ENCODE measurements at regions not wholly inside any gene's neighbourhood (a gene's known extent, or its start where the extent isn't known, plus 50 kb on each side); places are given as distances from the start of the nearest gene placed in this dataset.

- H3K27ac Mint-ChIP-seq: 0 out of 7 replicates have a peak overlapping the region, but pooled peaks of 1 of the 3 experiments have one; percentile 32
- H4K91ac ChIP-seq (ENCODE audit: insufficient read length, low read depth, low read length): no peak overlapping the region
- no peaks in the 10 kb centered on the region for H4K20me1 ChIP-seq (ENCODE audit: control insufficient read depth, insufficient read depth, insufficient read length)
- H3K23me2 ChIP-seq (ENCODE audit: insufficient read length, low read depth, low read length, poor library complexity, severe bottlenecking): no peaks in the 10 kb centered on the region
- H2AK5ac ChIP-seq (ENCODE audit: insufficient read length, low read length): no peak overlapping the region
- no peak for DNase-seq
- H3K27me3 ChIP-seq (ENCODE audit: insufficient read depth, low read length): no peaks in the 10 kb centered on the region
- peaks cover 0 to 6% of the 10 kb centered on the region in 2 experiments; a peak in 1 of 5 replicates for H3K9me3 Mint-ChIP-seq
- H3K4me2 ChIP-seq (ENCODE audit: insufficient read depth, insufficient read length, low read length): no peak overlapping the region
- H3K4ac ChIP-seq (ENCODE audit: low read depth, low read length): no peak overlapping the region
- H3T11ph ChIP-seq (ENCODE audit: low read length): no peak overlapping the region
- no peak overlapping the region for H2BK5ac ChIP-seq (ENCODE audit: insufficient read length, low read length)
- no CpG with 5 or more reads among the region's 2 CpGs for WGBS (ENCODE audit: extremely low coverage, insufficient read length, low lambda C conversion rate)
- H3K23ac ChIP-seq (ENCODE audit: insufficient read length, low read depth, low read length): no peak overlapping the region
- H3K36me3 Mint-ChIP-seq (ENCODE audit: insufficient read depth in 1 of 3, low read depth in 3 of 3): peaks cover 2 to 4% (median 4%) of the 10 kb centered on the region in 3 experiments; a peak in 2 of 7 replicates
- no peak overlapping the region for H3K9ac ChIP-seq (ENCODE audit: extremely low read depth, insufficient read length, low read length)
- H2BK20ac ChIP-seq (ENCODE audit: low read depth, low read length, poor library complexity, severe bottlenecking): no peak overlapping the region
- H3K27me3 Mint-ChIP-seq (ENCODE audit: low read depth): peaks cover 6% of the 10 kb centered on the region
- no peaks in the 10 kb centered on the region for H3K79me1 ChIP-seq (ENCODE audit: insufficient read depth, low read depth, low read length, poor library complexity, severe bottlenecking)
- no peak overlapping the region for H4K8ac ChIP-seq (replicated peaks; ENCODE audit: insufficient read length, low read depth, low read length)
- H3K79me2 ChIP-seq (ENCODE audit: insufficient read depth, low read length): no peaks in the 10 kb centered on the region
- H3K4me1 ChIP-seq (ENCODE audit: insufficient read depth, low read length): peaks cover 2% of the 10 kb centered on the region; the same call in 1 of the 2 replicates
- H3K14ac ChIP-seq (ENCODE audit: insufficient read depth, low read length): no peak overlapping the region
- H4K5ac ChIP-seq (ENCODE audit: insufficient read length, low read depth, low read length): no peak overlapping the region
- H2BK120ac ChIP-seq (ENCODE audit: low read depth, low read length, poor library complexity, severe bottlenecking): no peak overlapping the region
- H3K18ac ChIP-seq (ENCODE audit: insufficient read length, low read depth, low read length): no peak overlapping the region
- H3K27ac ChIP-seq (ENCODE audit: insufficient read length, low read depth, low read length): no peak overlapping the region
- H3K56ac ChIP-seq (ENCODE audit: insufficient read length, low read depth, low read length): no peak overlapping the region
- no peak overlapping the region for H2BK15ac ChIP-seq (ENCODE audit: low read depth, low read length)
- TF ChIP-seq, protein P1, sequence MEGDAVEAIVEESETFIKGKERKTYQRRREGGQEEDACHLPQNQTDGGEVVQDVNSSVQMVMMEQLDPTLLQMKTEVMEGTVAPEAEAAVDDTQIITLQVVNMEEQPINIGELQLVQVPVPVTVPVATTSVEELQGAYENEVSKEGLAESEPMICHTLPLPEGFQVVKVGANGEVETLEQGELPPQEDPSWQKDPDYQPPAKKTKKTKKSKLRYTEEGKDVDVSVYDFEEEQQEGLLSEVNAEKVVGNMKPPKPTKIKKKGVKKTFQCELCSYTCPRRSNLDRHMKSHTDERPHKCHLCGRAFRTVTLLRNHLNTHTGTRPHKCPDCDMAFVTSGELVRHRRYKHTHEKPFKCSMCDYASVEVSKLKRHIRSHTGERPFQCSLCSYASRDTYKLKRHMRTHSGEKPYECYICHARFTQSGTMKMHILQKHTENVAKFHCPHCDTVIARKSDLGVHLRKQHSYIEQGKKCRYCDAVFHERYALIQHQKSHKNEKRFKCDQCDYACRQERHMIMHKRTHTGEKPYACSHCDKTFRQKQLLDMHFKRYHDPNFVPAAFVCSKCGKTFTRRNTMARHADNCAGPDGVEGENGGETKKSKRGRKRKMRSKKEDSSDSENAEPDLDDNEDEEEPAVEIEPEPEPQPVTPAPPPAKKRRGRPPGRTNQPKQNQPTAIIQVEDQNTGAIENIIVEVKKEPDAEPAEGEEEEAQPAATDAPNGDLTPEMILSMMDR (conservative IDR thresholded peaks at IDR 0.05): no peak
- no peak overlapping the region for H2BK12ac ChIP-seq (ENCODE audit: insufficient read length, low read depth, low read length)
- no peak overlapping the region for H2AFZ ChIP-seq (ENCODE audit: low read length)
- no peak overlapping the region for H3K4me3 Mint-ChIP-seq
- peaks cover 26 to 47% of the 10 kb centered on the region in 2 experiments for H3K4me1 Mint-ChIP-seq
- no peaks in the 10 kb centered on the region for H3K9me3 ChIP-seq (ENCODE audit: control insufficient read depth, low read depth, low read length)
Measured at GRCh38 chrX:7698248-7698647, 144.7 kb upstream of the VCX start.

Data from H9 (cell line).